CD4-positive, alpha-beta T cell (primary cell): ENCODE measurements at regions not wholly inside any gene's neighbourhood (a gene's known extent, or its start where the extent isn't known, plus 50 kb on each side); places are given as distances from the start of the nearest gene placed in this dataset.
"Not testable (repeated sequence)": the region's sequence is repeated elsewhere in the genome, so short reads cannot be mapped to it uniquely, and the experiment has no call there.

Source experiments
- ATAC-seq: fragments of 200-7000 bp; cut with Tn5 transposase; one replicate; pipeline ENCODE4 v1.10.0; 2022; ENCODE audit warnings: mild to moderate bottlenecking; ENCODE audit not compliant: poor library complexity
- CTCF ChIA-PET: fragments of 350-600 bp; sonication (Branson Sonifier 250); formaldehyde crosslinking; loops from one replicate; lab custom pipeline; 2021; ENCODE audit warnings: antibody characterized with exemption, inconsistent platforms; lab: Charles Lee
- POLR2A ChIA-PET: fragments of 350-600 bp; sonication (Branson Sonifier 250); formaldehyde crosslinking; loops from one replicate; lab custom pipeline; 2021; ENCODE audit warnings: antibody characterized with exemption, inconsistent platforms; lab: Charles Lee
- DNase-seq, 14 experiments: peaks; one replicate each; pipeline ENCODE4 v3.0.0-alpha.2; 2013 to 2020; ENCODE audit warnings: mixed read lengths in 2 of 14
- H3K27ac ChIP-seq, 2 donors: one replicate each; pipeline versions ENCODE4 v1.5.1 to v1.7.0; 2013; ENCODE audit warnings: low read length in 2 of 2, low read depth in 1 of 2, mild to moderate bottlenecking in 1 of 2
- H3K27me3 ChIP-seq, 2 experiments: 1 replicate in 1 of 2; 2 replicates in 1 of 2; pipeline versions ENCODE4 v1.6.1 to v1.7.0; 2013; ENCODE audit warnings: low read length in 2 of 2, control low read depth in 1 of 2, mild to moderate bottlenecking in 1 of 2, moderate library complexity in 1 of 2; ENCODE audit not compliant: insufficient read depth in 2 of 2, control insufficient read depth in 1 of 2
- H3K36me3 ChIP-seq: one replicate; pipeline ENCODE4 v1.6.1; 2013; ENCODE audit warnings: low read length, control low read depth; ENCODE audit not compliant: insufficient read depth
- H3K4me1 ChIP-seq: one replicate; pipeline ENCODE4 v1.6.1; 2013; ENCODE audit warnings: low read length, control low read depth; ENCODE audit not compliant: insufficient read depth
- H3K4me3 ChIP-seq: one replicate; pipeline ENCODE4 v1.5.1; 2013; ENCODE audit warnings: mild to moderate bottlenecking, low read length, moderate library complexity
- H3K9me3 ChIP-seq, 2 experiments: 1 replicate in 1 of 2; 2 replicates in 1 of 2; pipeline versions ENCODE4 v1.6.1 to v1.7.0; 2013; ENCODE audit warnings: low read length in 2 of 2, mild to moderate bottlenecking in 2 of 2, control low read depth in 1 of 2, moderate library complexity in 1 of 2; ENCODE audit not compliant: control insufficient read depth in 1 of 2, insufficient read depth in 1 of 2
- H3K27ac Mint-ChIP-seq: one replicate; pipeline ENCODE4 v1.8.0; 2020; ENCODE audit warnings: mixed read lengths
- H3K27me3 Mint-ChIP-seq: one replicate; pipeline ENCODE4 v1.8.0; 2021; ENCODE audit warnings: mixed read lengths
- H3K36me3 Mint-ChIP-seq: one replicate; pipeline ENCODE4 v1.8.0; 2021; ENCODE audit warnings: low read depth, mixed read lengths
- H3K4me1 Mint-ChIP-seq: one replicate; pipeline ENCODE4 v1.8.0; 2021; ENCODE audit warnings: low read depth, mixed read lengths
- H3K4me3 Mint-ChIP-seq: one replicate; pipeline ENCODE4 v1.8.0; 2020; ENCODE audit warnings: mild to moderate bottlenecking, mixed read lengths
- H3K9me3 Mint-ChIP-seq: one replicate; pipeline ENCODE4 v1.8.0; 2020; ENCODE audit warnings: mixed read lengths
- intact Hi-C, 2 experiments: fragments of 100-400 bp; cut with DNase I in 1 of 2; cut with micrococcal nuclease in 1 of 2; formaldehyde crosslinking; loops; one replicate each; pipeline versions ENCODE4 v1.15.1 to v1.9.0; 2023 to 2025; cut with DNase I, micrococcal nuclease
- TF ChIP-seq, protein P1 (sequence below): fragments of 200-600 bp; IDR thresholded peaks from one replicate; pipeline ENCODE4 v1.8.0; 2022; ENCODE audit warnings: antibody characterized with exemption, mild to moderate bottlenecking

DNA sequence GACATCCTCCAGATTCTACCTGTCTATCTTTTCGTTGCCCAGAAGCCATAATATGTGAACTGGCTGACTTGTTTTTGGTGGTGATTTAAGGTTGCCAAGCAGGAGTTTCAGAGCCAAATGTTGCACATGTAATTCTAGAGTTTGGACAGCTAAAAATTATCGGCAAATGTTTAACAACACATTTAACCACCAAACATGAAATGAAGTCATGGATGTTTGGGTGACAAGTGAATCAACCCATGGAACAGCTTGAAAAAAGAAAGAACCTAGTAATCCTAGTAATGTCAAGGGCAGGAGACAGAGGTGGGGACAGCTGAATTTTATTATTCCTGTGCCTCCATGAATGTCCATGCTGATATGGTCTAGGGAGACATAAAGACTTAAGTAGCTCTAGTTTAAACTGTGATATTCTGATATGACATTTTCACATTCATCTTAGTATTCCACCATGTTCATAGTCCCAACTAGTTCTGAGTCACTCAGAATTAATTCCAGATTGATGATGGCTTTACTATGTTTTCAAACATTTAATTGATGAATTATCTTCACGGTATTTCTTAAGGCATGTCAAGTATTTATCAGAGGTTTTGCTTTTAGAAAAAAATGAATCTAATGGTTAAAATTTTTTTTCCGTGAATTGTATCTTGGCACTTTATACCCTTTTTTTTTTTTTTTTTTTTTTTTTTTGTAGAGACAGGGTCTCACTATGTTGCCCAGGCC is 101.7 kb downstream of the SOCS6 start:
- TF ChIP-seq, protein P1, sequence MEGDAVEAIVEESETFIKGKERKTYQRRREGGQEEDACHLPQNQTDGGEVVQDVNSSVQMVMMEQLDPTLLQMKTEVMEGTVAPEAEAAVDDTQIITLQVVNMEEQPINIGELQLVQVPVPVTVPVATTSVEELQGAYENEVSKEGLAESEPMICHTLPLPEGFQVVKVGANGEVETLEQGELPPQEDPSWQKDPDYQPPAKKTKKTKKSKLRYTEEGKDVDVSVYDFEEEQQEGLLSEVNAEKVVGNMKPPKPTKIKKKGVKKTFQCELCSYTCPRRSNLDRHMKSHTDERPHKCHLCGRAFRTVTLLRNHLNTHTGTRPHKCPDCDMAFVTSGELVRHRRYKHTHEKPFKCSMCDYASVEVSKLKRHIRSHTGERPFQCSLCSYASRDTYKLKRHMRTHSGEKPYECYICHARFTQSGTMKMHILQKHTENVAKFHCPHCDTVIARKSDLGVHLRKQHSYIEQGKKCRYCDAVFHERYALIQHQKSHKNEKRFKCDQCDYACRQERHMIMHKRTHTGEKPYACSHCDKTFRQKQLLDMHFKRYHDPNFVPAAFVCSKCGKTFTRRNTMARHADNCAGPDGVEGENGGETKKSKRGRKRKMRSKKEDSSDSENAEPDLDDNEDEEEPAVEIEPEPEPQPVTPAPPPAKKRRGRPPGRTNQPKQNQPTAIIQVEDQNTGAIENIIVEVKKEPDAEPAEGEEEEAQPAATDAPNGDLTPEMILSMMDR = no peak
- Histone ChIP-seq H3K9me3 (no peaks in the 10 kb centered on the region), H3K36me3 (no peaks in the 10 kb centered on the region), H3K4me3 (no peak overlapping the region), H3K27me3 (no peaks in the 10 kb centered on the region), H3K27ac (no peak overlapping the region), H3K4me1 (no peaks in the 10 kb centered on the region)
- DNase-seq (no peak), ATAC-seq (no peak)
- H3K27me3 Mint-ChIP-seq = no peaks in the 10 kb centered on the region
- CTCF ChIA-PET = interaction anchor here (0.7 kb wide), 1 partner anchor 100 kb away, joined by 3 read pairs; no protein-coding TSS in a partner anchor
- H3K4me3 Mint-ChIP-seq = no peak overlapping the region
- H3K27ac Mint-ChIP-seq = no peak overlapping the region
- no peaks in the 10 kb centered on the region for H3K9me3 Mint-ChIP-seq
- H3K4me1 Mint-ChIP-seq = no peaks in the 10 kb centered on the region
- no peaks in the 10 kb centered on the region for H3K36me3 Mint-ChIP-seq
- POLR2A ChIA-PET = no interaction called here
- intact Hi-C loops = no loop called here

DNA sequence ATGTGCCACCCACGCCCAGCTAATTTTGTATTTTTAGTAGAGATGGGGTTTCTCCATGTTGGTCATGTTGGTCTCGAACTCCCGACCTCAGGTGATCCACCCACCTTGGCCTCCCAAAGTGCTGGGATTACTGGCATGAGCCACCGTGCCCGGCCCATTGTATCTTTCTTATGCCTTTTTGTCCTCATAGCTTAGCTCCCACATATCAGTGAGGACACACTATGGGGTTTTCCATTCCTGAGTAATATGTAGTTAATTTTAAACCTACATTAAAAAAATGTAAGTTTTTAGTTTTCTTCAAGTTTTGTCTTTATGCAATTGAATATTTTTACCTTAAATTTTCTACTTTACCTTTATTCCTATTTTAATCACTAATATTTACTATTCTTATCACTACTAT is 100.2 kb downstream of the SOCS6 start:
- H3K4me1 Mint-ChIP-seq, ATAC-seq, H3K36me3 ChIP-seq, H3K27me3 ChIP-seq, H3K27ac Mint-ChIP-seq, H3K4me1 ChIP-seq, POLR2A ChIA-PET, intact Hi-C loops, H3K4me3 Mint-ChIP-seq, H3K9me3 ChIP-seq, DNase-seq, H3K27ac ChIP-seq, H3K36me3 Mint-ChIP-seq, H3K27me3 Mint-ChIP-seq, H3K4me3 ChIP-seq, H3K9me3 Mint-ChIP-seq: not testable (repeated sequence)
- CTCF ChIA-PET = interaction anchor here (0.7 kb wide), 1 partner anchor 66 kb away, joined by 3 read pairs; no protein-coding TSS in a partner anchor

DNA sequence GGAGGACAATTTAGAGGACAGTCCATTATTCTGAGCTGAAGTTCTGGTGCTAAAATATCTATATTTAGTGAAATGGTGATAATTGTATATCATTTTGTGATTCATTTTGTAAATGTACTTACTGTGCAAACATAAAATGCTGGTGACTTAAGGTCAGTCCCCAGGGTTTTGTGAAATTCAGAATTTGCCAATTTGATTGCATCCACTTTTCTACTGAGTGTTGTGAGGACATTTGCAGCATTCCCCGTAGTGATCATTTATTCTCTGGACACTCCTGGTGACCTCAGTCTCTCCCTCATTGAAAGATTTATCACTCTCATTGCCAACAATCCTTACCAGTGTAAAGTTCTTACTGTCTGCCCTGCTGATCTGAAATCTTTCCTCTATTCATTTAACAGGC is 98.2 kb downstream of the SOCS6 start:
- no peaks in the 10 kb centered on the region for H3K4me1 Mint-ChIP-seq
- intact Hi-C loops = no loop called here
- CTCF ChIA-PET = no interaction called here
- Histone ChIP-seq H3K27ac (no peak overlapping the region), H3K4me3 (no peak overlapping the region), H3K27me3 (peaks cover 0 to 2% of the 10 kb centered on the region in 2 experiments), H3K36me3 (no peaks in the 10 kb centered on the region), H3K9me3 (no peaks in the 10 kb centered on the region), H3K4me1 (no peaks in the 10 kb centered on the region)
- TF ChIP-seq, protein P1 = no peak
- ATAC-seq (no peak), DNase-seq (no peak)
- H3K36me3 Mint-ChIP-seq = no peaks in the 10 kb centered on the region
- H3K27me3 Mint-ChIP-seq = peaks cover 2% of the 10 kb centered on the region
- H3K27ac Mint-ChIP-seq = no peak overlapping the region
- no peaks in the 10 kb centered on the region for H3K9me3 Mint-ChIP-seq
- no peak overlapping the region for H3K4me3 Mint-ChIP-seq
- POLR2A ChIA-PET = no interaction called here

DNA sequence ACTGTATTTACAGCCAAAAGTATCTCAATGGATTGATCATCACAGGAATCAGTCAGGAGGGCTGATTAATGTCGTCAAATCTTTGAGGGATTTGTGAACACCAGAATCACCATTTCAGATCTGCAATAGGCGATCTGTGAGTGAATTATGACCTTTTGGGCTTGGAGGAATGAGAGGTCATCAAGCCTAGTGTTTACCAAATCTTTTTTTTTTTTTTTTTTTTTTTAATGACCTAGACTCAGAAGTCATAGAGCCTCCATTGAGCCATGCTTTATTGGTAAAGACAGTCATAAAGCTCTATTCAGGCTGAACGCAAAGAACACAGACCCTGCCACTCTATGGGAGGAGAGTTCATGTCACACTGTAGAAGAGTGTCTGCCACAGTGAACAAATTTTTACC is 97.7 kb downstream of the SOCS6 start:
- H3K4me3 Mint-ChIP-seq = no peak overlapping the region
- TF ChIP-seq, protein P1 = no peak
- H3K27me3 Mint-ChIP-seq = peaks cover 6% of the 10 kb centered on the region
- ChIA-PET POLR2A (no interaction called here), CTCF (no interaction called here)
- Histone ChIP-seq H3K4me1 (no peaks in the 10 kb centered on the region), H3K9me3 (no peaks in the 10 kb centered on the region), H3K27ac (no peak overlapping the region), H3K4me3 (no peak overlapping the region), H3K36me3 (no peaks in the 10 kb centered on the region), H3K27me3 (peaks cover 0 to 2% of the 10 kb centered on the region in 2 experiments)
- H3K9me3 Mint-ChIP-seq = no peaks in the 10 kb centered on the region
- DNase-seq (no peak), ATAC-seq (no peak)
- no peak overlapping the region for H3K27ac Mint-ChIP-seq
- no peaks in the 10 kb centered on the region for H3K36me3 Mint-ChIP-seq
- H3K4me1 Mint-ChIP-seq = no peaks in the 10 kb centered on the region
- intact Hi-C loops = no loop called here
